ENCODE measurements at regions not wholly inside any gene's neighbourhood (a gene's known extent, or its start where the extent isn't known, plus 50 kb on each side); places are given as distances from the start of the nearest gene placed in this dataset.
"Not testable (repeated sequence)": the region's sequence is repeated elsewhere in the genome, so short reads cannot be mapped to it uniquely, and the experiment has no call there.

DNA sequence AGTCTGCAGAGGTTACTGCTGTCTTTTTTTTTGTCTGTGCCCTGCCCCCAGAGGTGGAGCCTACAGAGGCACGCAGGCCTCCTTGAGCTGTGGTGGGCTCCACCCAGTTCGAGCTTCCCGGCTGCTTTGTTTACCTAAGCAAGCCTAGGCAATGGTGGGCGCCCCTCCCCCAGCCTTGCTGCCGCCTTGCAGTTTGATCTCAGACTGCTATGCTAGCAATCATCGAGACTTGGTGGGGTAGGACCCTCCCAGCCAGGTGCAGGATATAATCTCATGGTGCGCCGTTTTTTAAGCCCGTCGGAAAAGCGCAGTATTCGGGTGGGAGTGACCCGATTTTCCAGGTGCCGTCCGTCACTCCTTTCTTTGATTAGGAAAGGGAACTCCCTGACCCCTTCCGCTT is 126.3 kb downstream of the CYP26B1 start:
- not testable (repeated sequence) for H3K4me1 Mint-ChIP-seq; ATAC-seq; H3K4me3 Mint-ChIP-seq; H3K27ac Mint-ChIP-seq; DNase-seq; H3K27me3 Mint-ChIP-seq; H3K9me3 Mint-ChIP-seq; H3K36me3 Mint-ChIP-seq (ENCODE audit: low read depth)

GRCh38 chr2:72015266-72015665 is 132.4 kb downstream of the CYP26B1 start:
- Mint-ChIP-seq H3K9me3 (no peaks in the 10 kb centered on the region), H3K36me3 (ENCODE audit: low read depth) (no peaks in the 10 kb centered on the region), H3K4me1 (no peaks in the 10 kb centered on the region), H3K4me3 (no peak overlapping the region), H3K27ac (no peak overlapping the region), H3K27me3 (no peaks in the 10 kb centered on the region)
- DNase-seq (no peak), ATAC-seq (no peak)

DNA sequence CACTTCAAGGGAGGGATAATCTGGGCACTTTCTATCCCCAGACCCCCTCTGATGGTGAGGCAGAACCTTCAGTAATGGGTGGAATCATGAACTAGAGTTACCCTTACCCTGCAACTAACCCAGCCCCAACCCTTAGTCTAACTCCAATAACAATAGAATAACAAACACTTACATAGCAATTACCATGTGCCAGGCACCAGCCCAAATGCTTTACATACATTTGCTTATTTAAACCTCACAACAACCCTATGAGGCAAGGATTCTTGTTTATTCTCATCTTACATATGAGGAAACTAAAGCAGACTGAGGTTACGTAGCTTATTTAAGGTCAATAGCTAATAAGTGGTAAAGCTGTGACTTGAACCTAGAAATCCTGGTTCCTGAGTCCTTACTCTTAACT is 132.8 kb downstream of the CYP26B1 start:
- no peak overlapping the region for H3K4me3 Mint-ChIP-seq
- no peaks in the 10 kb centered on the region for H3K36me3 Mint-ChIP-seq (ENCODE audit: low read depth)
- no peak for ATAC-seq
- DNase-seq: no peak
- H3K4me1 Mint-ChIP-seq: no peaks in the 10 kb centered on the region
- no peaks in the 10 kb centered on the region for H3K9me3 Mint-ChIP-seq
- no peaks in the 10 kb centered on the region for H3K27me3 Mint-ChIP-seq
- H3K27ac Mint-ChIP-seq: no peak overlapping the region

GRCh38 chr2:72013726-72014125 is 133.9 kb downstream of the CYP26B1 start:
- DNase-seq: no peak
- ATAC-seq: no peak
- H3K36me3 Mint-ChIP-seq (ENCODE audit: low read depth): no peaks in the 10 kb centered on the region
- no peaks in the 10 kb centered on the region for H3K27me3 Mint-ChIP-seq
- H3K4me3 Mint-ChIP-seq: no peak overlapping the region
- H3K27ac Mint-ChIP-seq: no peak overlapping the region
- no peaks in the 10 kb centered on the region for H3K4me1 Mint-ChIP-seq
- no peaks in the 10 kb centered on the region for H3K9me3 Mint-ChIP-seq

DNA sequence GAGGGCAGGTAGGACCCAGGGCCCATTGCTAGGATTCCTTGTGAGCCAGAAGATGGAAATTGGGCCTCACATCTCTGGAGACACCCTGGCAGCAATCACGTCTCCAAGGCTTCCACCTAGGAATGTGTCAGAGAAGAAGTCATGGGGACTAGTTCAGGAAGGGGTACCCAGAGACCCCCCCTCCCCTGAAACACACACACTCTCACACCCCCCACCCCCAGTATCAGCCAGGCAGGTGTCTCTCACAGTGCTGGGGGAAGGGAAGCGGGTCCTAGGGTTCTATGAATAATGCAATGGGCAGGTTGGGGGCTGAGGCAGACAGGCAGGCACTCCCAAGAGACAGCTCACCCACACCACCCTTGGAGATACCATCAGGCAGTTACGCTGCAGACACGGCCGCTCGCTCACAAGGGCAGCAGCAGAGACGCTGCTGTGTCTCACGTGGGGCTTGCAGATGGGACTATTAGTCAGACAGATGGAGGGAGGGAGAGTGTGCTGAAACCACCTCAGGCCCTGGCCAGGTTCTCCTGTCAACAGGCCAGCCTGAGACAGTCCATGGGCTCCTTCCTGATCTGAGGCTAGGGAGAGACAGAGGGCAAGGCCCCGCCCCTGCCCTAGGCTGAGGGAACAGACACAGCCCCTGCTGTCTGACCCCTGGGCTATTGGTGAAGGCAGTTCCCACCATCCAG is 134.6 kb downstream of the CYP26B1 start:
- Mint-ChIP-seq H3K27ac (no peak overlapping the region), H3K9me3 (no peaks in the 10 kb centered on the region), H3K4me3 (no peak overlapping the region), H3K4me1 (no peaks in the 10 kb centered on the region), H3K27me3 (no peaks in the 10 kb centered on the region), H3K36me3 (ENCODE audit: low read depth) (no peaks in the 10 kb centered on the region)
- DNase-seq (no peak), ATAC-seq (no peak)

DNA sequence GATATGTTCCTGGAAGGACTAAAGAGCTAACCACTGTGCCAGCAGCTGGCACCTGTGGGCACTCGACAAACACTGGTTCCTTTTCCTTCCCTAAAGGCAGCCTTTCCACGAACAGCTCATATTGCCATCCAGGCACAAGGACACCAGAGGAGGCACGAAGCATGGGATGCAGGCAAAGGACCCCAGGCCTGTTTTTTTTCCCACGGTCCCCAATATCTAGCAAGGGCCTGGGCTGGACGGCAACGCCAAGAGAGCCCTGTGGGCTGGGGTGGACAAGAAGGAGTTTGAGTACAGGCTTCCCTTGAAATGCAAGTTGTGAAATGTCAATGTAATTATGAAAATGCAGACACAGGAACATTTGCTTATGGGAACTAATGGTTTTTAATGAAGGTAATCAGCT is 135.9 kb downstream of the CYP26B1 start:
- no peaks in the 10 kb centered on the region for H3K36me3 Mint-ChIP-seq (ENCODE audit: low read depth)
- no peaks in the 10 kb centered on the region for H3K9me3 Mint-ChIP-seq
- H3K27me3 Mint-ChIP-seq: no peaks in the 10 kb centered on the region
- ATAC-seq (no peak), DNase-seq (no peak)
- H3K4me1 Mint-ChIP-seq: no peaks in the 10 kb centered on the region
- H3K4me3 Mint-ChIP-seq: no peak overlapping the region
- H3K27ac Mint-ChIP-seq: no peak overlapping the region

DNA sequence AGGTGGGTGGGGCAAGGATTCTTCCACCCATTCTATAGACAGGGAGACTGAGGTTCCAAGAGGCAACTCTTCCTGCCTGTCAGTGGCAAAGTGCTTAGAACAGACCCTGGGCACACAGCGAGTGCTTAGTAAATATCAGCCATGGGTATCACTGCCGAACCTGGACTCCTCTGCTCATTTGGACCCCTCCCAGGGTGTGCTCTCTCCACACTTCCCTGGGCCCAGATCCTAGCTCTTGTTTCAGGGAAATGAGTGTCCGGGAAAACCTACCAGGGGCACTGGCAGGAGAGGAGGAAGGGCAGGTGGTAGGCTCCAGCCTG is 136.3 kb downstream of the CYP26B1 start:
- ATAC-seq (no peak), DNase-seq (no peak)
- Mint-ChIP-seq H3K27ac (no peak overlapping the region), H3K4me1 (no peaks in the 10 kb centered on the region), H3K4me3 (no peak overlapping the region), H3K36me3 (ENCODE audit: low read depth) (no peaks in the 10 kb centered on the region), H3K27me3 (no peaks in the 10 kb centered on the region), H3K9me3 (no peaks in the 10 kb centered on the region)

- no peaks in the 10 kb centered on the region for H3K4me1 Mint-ChIP-seq
- no peaks in the 10 kb centered on the region for H3K36me3 Mint-ChIP-seq (ENCODE audit: low read depth)
- no peak overlapping the region for H3K4me3 Mint-ChIP-seq
- DNase-seq (no peak), ATAC-seq (no peak)
- no peaks in the 10 kb centered on the region for H3K9me3 Mint-ChIP-seq
- H3K27me3 Mint-ChIP-seq: no peaks in the 10 kb centered on the region
- no peak overlapping the region for H3K27ac Mint-ChIP-seq
These were observed 136.9 kb downstream of the CYP26B1 start for GRCh38 chr2:72010647-72011369.

DNA sequence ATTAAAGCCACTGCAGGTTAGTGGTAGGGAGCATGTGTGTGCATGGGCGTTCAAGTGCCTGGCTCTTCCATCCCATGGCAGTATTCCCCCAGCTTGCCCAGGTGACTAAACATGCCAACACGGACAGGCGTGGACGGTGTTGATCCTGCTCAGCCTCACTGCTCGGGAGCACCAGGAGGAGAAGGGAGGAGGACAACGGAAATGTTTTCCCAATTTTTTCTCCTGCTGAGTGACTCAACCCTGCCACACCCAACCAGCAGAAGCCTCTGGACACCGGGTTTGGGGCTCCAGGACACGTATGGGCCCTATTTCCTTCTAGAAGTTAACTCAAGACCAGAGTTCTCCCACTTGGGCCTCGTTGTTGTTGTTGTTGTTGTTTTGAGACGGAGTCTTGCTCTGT is 139.1 kb downstream of the CYP26B1 start:
- ATAC-seq (no peak), DNase-seq (no peak)
- Mint-ChIP-seq H3K4me1 (no peaks in the 10 kb centered on the region), H3K9me3 (no peaks in the 10 kb centered on the region), H3K4me3 (no peak overlapping the region), H3K27ac (no peak overlapping the region), H3K36me3 (ENCODE audit: low read depth) (no peaks in the 10 kb centered on the region), H3K27me3 (no peaks in the 10 kb centered on the region)

GRCh38 chr2:72007402-72007801 is 140.3 kb downstream of the CYP26B1 start:
- DNase-seq (no peak), ATAC-seq (no peak)
- H3K4me1 Mint-ChIP-seq: no peaks in the 10 kb centered on the region
- H3K4me3 Mint-ChIP-seq: no peak overlapping the region
- H3K36me3 Mint-ChIP-seq (ENCODE audit: low read depth): no peaks in the 10 kb centered on the region
- no peak overlapping the region for H3K27ac Mint-ChIP-seq
- no peaks in the 10 kb centered on the region for H3K9me3 Mint-ChIP-seq
- H3K27me3 Mint-ChIP-seq: no peaks in the 10 kb centered on the region

DNA sequence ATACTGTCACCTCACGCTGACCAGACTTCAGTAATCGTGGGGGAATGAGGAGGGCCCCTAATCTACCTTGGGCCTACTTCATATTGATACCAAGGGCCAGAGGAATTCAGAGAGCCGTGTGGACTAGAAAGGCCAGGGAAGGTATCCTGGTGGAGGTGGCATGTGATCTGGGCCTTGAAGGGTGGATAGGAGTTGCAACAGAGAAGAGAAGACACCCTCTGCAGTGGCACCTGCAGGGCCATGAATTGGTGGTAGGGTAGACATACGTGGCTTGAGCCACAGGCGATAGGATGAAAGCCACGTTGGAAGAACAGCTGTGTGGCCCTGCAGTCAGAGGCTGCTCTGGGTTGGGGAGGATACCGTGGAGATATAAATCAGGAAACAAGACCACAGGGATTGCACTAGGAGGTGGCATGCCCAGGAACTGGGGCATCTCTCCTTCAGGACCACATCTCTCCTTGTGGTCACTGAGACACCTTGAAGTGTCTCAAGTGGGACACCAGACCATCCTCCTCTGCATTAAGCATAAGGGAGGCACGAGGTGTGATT is 141.4 kb downstream of the CYP26B1 start:
- ATAC-seq (no peak), DNase-seq (no peak)
- H3K36me3 Mint-ChIP-seq (ENCODE audit: low read depth): no peaks in the 10 kb centered on the region
- no peaks in the 10 kb centered on the region for H3K9me3 Mint-ChIP-seq
- no peak overlapping the region for H3K4me3 Mint-ChIP-seq
- no peak overlapping the region for H3K27ac Mint-ChIP-seq
- no peaks in the 10 kb centered on the region for H3K27me3 Mint-ChIP-seq
- no peaks in the 10 kb centered on the region for H3K4me1 Mint-ChIP-seq

- Mint-ChIP-seq H3K27me3 (peaks cover 4% of the 10 kb centered on the region), H3K9me3 (no peaks in the 10 kb centered on the region), H3K4me3 (no peak overlapping the region), H3K4me1 (no peaks in the 10 kb centered on the region), H3K36me3 (ENCODE audit: low read depth) (no peaks in the 10 kb centered on the region), H3K27ac (no peak overlapping the region)
- ATAC-seq: no peak
- DNase-seq: no peak
These were observed 142.7 kb downstream of the CYP26B1 start for GRCh38 chr2:72004976-72005375.

- Mint-ChIP-seq H3K9me3 (no peaks in the 10 kb centered on the region), H3K4me1 (no peaks in the 10 kb centered on the region), H3K36me3 (ENCODE audit: low read depth) (no peaks in the 10 kb centered on the region), H3K4me3 (no peak overlapping the region), H3K27ac (no peak overlapping the region), H3K27me3 (peaks cover 4% of the 10 kb centered on the region)
- DNase-seq: no peak
- ATAC-seq: no peak
These were observed 143.3 kb downstream of the CYP26B1 start for GRCh38 chr2:72004201-72004915.

- no peak for DNase-seq
- no peak for ATAC-seq
- Mint-ChIP-seq H3K4me3 (no peak overlapping the region), H3K36me3 (ENCODE audit: low read depth) (no peaks in the 10 kb centered on the region), H3K27me3 (peaks cover 4% of the 10 kb centered on the region), H3K4me1 (no peaks in the 10 kb centered on the region), H3K27ac (no peak overlapping the region), H3K9me3 (no peaks in the 10 kb centered on the region)
These were observed 143.9 kb downstream of the CYP26B1 start for GRCh38 chr2:72003796-72004195.

DNA sequence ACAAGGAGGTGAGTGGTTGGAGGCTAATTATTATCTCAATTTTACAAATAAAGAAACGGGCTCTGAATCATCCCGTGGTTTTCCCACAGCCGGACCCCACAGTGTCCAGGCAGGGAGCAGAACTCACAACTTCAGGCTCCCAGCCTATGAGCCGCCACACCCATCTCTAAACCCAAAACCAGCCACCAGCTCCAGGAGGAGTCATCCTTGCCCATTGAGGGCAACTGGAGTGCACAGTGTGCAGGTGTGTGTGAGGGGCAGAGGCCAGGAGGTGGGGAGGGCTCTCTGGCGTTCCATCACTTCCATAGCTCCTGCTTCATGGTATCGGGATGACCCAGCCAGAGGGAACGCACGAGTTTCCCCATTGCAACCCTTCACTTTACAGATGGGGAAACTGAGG is 144.5 kb downstream of the CYP26B1 start:
- no peak for DNase-seq
- Mint-ChIP-seq H3K9me3 (no peaks in the 10 kb centered on the region), H3K36me3 (ENCODE audit: low read depth) (no peaks in the 10 kb centered on the region), H3K27ac (no peak overlapping the region), H3K4me3 (no peak overlapping the region), H3K4me1 (no peaks in the 10 kb centered on the region), H3K27me3 (peaks cover 4% of the 10 kb centered on the region)
- ATAC-seq: no peak

Measured in activated naive CD8-positive, alpha-beta T cell treated with anti-CD3 and anti-CD28 coated beads, Interleukin-2, amount 50 U/mL, for 24 hours (primary cell).